SK-N-SH (cell line): ENCODE measurements at regions not wholly inside any gene's neighbourhood (a gene's known extent, or its start where the extent isn't known, plus 50 kb on each side); places are given as distances from the start of the nearest gene placed in this dataset.
"Not testable (repeated sequence)": the region's sequence is repeated elsewhere in the genome, so short reads cannot be mapped to it uniquely, and the experiment has no call there.

Source experiments
- CTCF ChIA-PET: fragments of 300-600, 350-600 bp; formaldehyde crosslinking; extraction: SDS; loops from one replicate; lab custom pipeline; 2021; lab: Yijun Ruan, JAX
- POLR2A ChIA-PET: fragments of 350-600 bp; sonication (Branson Sonifier 250); formaldehyde crosslinking; extraction: SDS; loops from one replicate; lab custom pipeline; 2020; ENCODE audit warnings: antibody characterized with exemption, inconsistent platforms; lab: Yijun Ruan, JAX
- DNase-seq: peaks from one replicate; pipeline ENCODE4 v3.0.0; 2012
- H2AFZ ChIP-seq: fragments of 200-600 bp; sonication (generic); 2 replicates; pipeline ENCODE4 v1.8.1; 2016; ENCODE audit warnings: antibody characterized with exemption, mild to moderate bottlenecking, low read depth
- H3F3A ChIP-seq: fragments of 200-600 bp; sonication (generic); replicated peaks from 2 replicates; pipeline ENCODE3; 2016; ENCODE audit warnings: antibody characterized with exemption, mild to moderate bottlenecking; ENCODE audit not compliant: insufficient read depth
- H3K27ac ChIP-seq, 2 experiments: fragments of 200-500 bp in 1 of 2; fragments of 200-600 bp in 1 of 2; sonication (Bioruptor generic) in 1 of 2; sonication (generic), shearing (Covaris generic) in 1 of 2; 2 replicates each; pipeline versions ENCODE4 v1.5.1 to v1.6.1; 2014 to 2016; ENCODE audit warnings: low read depth in 2 of 2, inconsistent platforms in 1 of 2, low read length in 1 of 2, mild to moderate bottlenecking in 1 of 2, mixed read lengths in 1 of 2
- H3K27me3 ChIP-seq: fragments of 200-600 bp; sonication (generic), shearing (Covaris generic); 2 replicates; pipeline ENCODE4 v1.6.1; 2016; ENCODE audit warnings: mixed run types; ENCODE audit not compliant: insufficient read depth
- H3K36me3 ChIP-seq, 2 experiments: fragments of 200-500 bp in 1 of 2; fragments of 200-600 bp in 1 of 2; sonication (Bioruptor generic) in 1 of 2; sonication (generic) in 1 of 2; replicated peaks in 1 of 2; 2 replicates each; pipeline versions ENCODE3 to v1.5.1; 2014 to 2016; ENCODE audit warnings: low read length in 1 of 2, mild to moderate bottlenecking in 1 of 2; ENCODE audit not compliant: insufficient read depth in 2 of 2, control insufficient read depth in 1 of 2
- H3K4me1 ChIP-seq, 2 experiments: fragments of 200-500 bp in 1 of 2; fragments of 200-600 bp in 1 of 2; sonication (Bioruptor generic) in 1 of 2; sonication (generic), shearing (Covaris generic) in 1 of 2; 2 replicates each; pipeline versions ENCODE4 v1.5.1 to v1.6.1; 2014 to 2016; ENCODE audit warnings: low read depth in 1 of 2, low read length in 1 of 2, mixed run types in 1 of 2; ENCODE audit not compliant: insufficient read depth in 2 of 2, control insufficient read depth in 1 of 2
- H3K4me2 ChIP-seq: fragments of 200-600 bp; sonication (generic), shearing (Covaris generic); 2 replicates; pipeline ENCODE4 v1.6.1; 2017; ENCODE audit warnings: mixed run types
- H3K4me3 ChIP-seq, 2 experiments: fragments of 200-500 bp in 1 of 2; fragments of 200-600 bp in 1 of 2; sonication (Bioruptor generic) in 1 of 2; sonication (generic), shearing (Covaris generic) in 1 of 2; 2 replicates each; pipeline versions ENCODE4 v1.5.1 to v1.8.1; 2014 to 2016; ENCODE audit warnings: low read depth in 2 of 2, inconsistent platforms in 1 of 2, low read length in 1 of 2, mild to moderate bottlenecking in 1 of 2, mixed read lengths in 1 of 2, moderate library complexity in 1 of 2
- H3K79me2 ChIP-seq: fragments of 200-600 bp; sonication (generic); 2 replicates; pipeline ENCODE4 v1.8.1; 2017; ENCODE audit warnings: mild to moderate bottlenecking; ENCODE audit not compliant: insufficient read depth
- H3K9ac ChIP-seq: fragments of 200-600 bp; sonication (generic); 2 replicates; pipeline ENCODE4 v1.6.1; 2017; ENCODE audit warnings: mixed run types
- H3K9me2 ChIP-seq: fragments of 200-600 bp; sonication (generic); 2 replicates; pipeline ENCODE4 v1.6.1; 2017; ENCODE audit warnings: mixed run types
- H3K9me3 ChIP-seq: fragments of 200-600 bp; sonication (generic); 2 replicates; pipeline ENCODE4 v1.6.1; 2017; ENCODE audit warnings: mixed run types, mild to moderate bottlenecking, moderate library complexity
- H4K20me1 ChIP-seq: fragments of 200-600 bp; sonication (generic); 2 replicates; pipeline ENCODE4 v1.6.1; 2017; ENCODE audit warnings: mild to moderate bottlenecking, mixed run types; ENCODE audit not compliant: insufficient read depth
- CTCF ChIP-seq: fragments of 200-600 bp; sonication (generic); IDR thresholded peaks from 2 replicates; pipeline ENCODE4 v1.6.1; 2017; ENCODE audit warnings: antibody characterized with exemption, mild to moderate bottlenecking, moderate library complexity
- FOXJ3 ChIP-seq: sonication (generic); formaldehyde crosslinking; IDR thresholded peaks from 2 replicates; pipeline ENCODE4 v1.5.1; 2020; ENCODE audit warnings: mild to moderate bottlenecking, missing genetic modification reagents
- GABPA ChIP-seq: IDR thresholded peaks from 2 replicates; pipeline ENCODE4 v1.4.0; 2012; ENCODE audit warnings: low read depth, mild to moderate bottlenecking
- GATA2 ChIP-seq: sonication (generic); formaldehyde crosslinking; IDR thresholded peaks from 2 replicates; pipeline ENCODE4 v1.5.0; 2020; ENCODE audit warnings: mild to moderate bottlenecking, missing genetic modification reagents
- IRF3 ChIP-seq: fragments of 150-350 bp; IDR thresholded peaks from 2 replicates; pipeline ENCODE4 v1.6.1; 2016; ENCODE audit warnings: mild to moderate bottlenecking, low read depth, low read length
- MEF2A ChIP-seq: IDR thresholded peaks from 2 replicates; pipeline ENCODE4 v1.4.0; 2012; ENCODE audit warnings: low read depth, borderline replicate concordance
- MXI1 ChIP-seq: IDR thresholded peaks from 2 replicates; pipeline ENCODE4 v1.6.1; 2012; ENCODE audit warnings: mild to moderate bottlenecking, low read depth, low read length, improper control_type of control experiment
- PBX3 ChIP-seq: IDR thresholded peaks from 2 replicates; pipeline ENCODE4; 2012
- RCOR1 ChIP-seq: fragments of 150-350 bp; IDR thresholded peaks from 2 replicates; pipeline ENCODE4 v1.6.1; 2017; ENCODE audit warnings: antibody characterized with exemption, low read length
- TAF1 ChIP-seq: IDR thresholded peaks from 2 replicates; pipeline ENCODE4 v1.6.1; 2012; ENCODE audit warnings: low read depth, mild to moderate bottlenecking, low read length, moderate library complexity, borderline replicate concordance
- TCF12 ChIP-seq: IDR thresholded peaks from 2 replicates; pipeline ENCODE4 v1.4.0; 2012
- USF1 ChIP-seq: IDR thresholded peaks from 2 replicates; pipeline ENCODE4 v1.4.0; 2012; ENCODE audit warnings: low read depth, borderline replicate concordance
- YY1 ChIP-seq: IDR thresholded peaks from 2 replicates; pipeline ENCODE4 v1.4.0; 2012; ENCODE audit warnings: low read depth, mild to moderate bottlenecking
- WGBS: methylation state at CpG from one replicate; pipeline ENCODE4 v1.1.6; 2017; ENCODE audit warnings: low lambda C conversion rate; 5-methylcytosine and 5-hydroxymethylcytosine counted together

GRCh38 chrX:45986971-45987370, 558.2 kb downstream of the ZNF674 start (continued):
- no peak for TF ChIP-seq USF1
- TF ChIP-seq PBX3, result no peak

GRCh38 chrX:45986081-45986480, 559.1 kb downstream of the ZNF674 start:
- H2AFZ ChIP-seq, result no peak overlapping the region
- H3K4me2 ChIP-seq, result no peak overlapping the region
- no peaks in the 10 kb centered on the region for H3K27me3 ChIP-seq
- H3K9ac ChIP-seq, result no peak overlapping the region
- no peak overlapping the region for H3K27ac ChIP-seq
- H4K20me1 ChIP-seq, result no peaks in the 10 kb centered on the region
- H3K4me1 ChIP-seq, result no peaks in the 10 kb centered on the region
- no peaks in the 10 kb centered on the region for H3K9me2 ChIP-seq
- H3F3A ChIP-seq, result no peaks in the 10 kb centered on the region
- H3K9me3 ChIP-seq, result no peaks in the 10 kb centered on the region
- WGBS, result 15% methylated on average over 1 of the region's 1 CpG
- no peak overlapping the region for H3K4me3 ChIP-seq
- ChIA-PET CTCF (no interaction called here), POLR2A (no interaction called here)
- no peaks in the 10 kb centered on the region for H3K36me3 ChIP-seq
- TF ChIP-seq GABPA, result no peak
- no peaks in the 10 kb centered on the region for H3K79me2 ChIP-seq
- DNase-seq, result no peak

GRCh38 chrX:45982958-45983727, 562.1 kb downstream of the ZNF674 start:
- H4K20me1 ChIP-seq, H3K36me3 ChIP-seq, H3K9me2 ChIP-seq, H3K9ac ChIP-seq, DNase-seq, H3K4me3 ChIP-seq, H3K9me3 ChIP-seq, H3K79me2 ChIP-seq, POLR2A ChIA-PET, H3F3A ChIP-seq, H3K27me3 ChIP-seq, H3K4me1 ChIP-seq, H3K4me2 ChIP-seq, H2AFZ ChIP-seq, CTCF ChIA-PET, H3K27ac ChIP-seq: not testable (repeated sequence)
- WGBS, result 9% methylated on average over 6 of the region's 14 CpGs

GRCh38 chrX:45980726-45981125, 564.5 kb downstream of the ZNF674 start:
- Histone ChIP-seq H3F3A (no peaks in the 10 kb centered on the region), H3K9me3 (no peaks in the 10 kb centered on the region), H3K4me3 (no peak overlapping the region), H3K4me1 (no peaks in the 10 kb centered on the region), H3K27ac (no peak overlapping the region), H3K9ac (no peak overlapping the region), H3K36me3 (no peaks in the 10 kb centered on the region), H4K20me1 (no peaks in the 10 kb centered on the region), H3K4me2 (no peak overlapping the region), H3K27me3 (no peaks in the 10 kb centered on the region), H3K79me2 (no peaks in the 10 kb centered on the region), H2AFZ (no peak overlapping the region), H3K9me2 (no peaks in the 10 kb centered on the region)
- no peak for DNase-seq
- ChIA-PET POLR2A (no interaction called here), CTCF (no interaction called here)
- 22% methylated on average over 2 of the region's 2 CpGs for WGBS
- no peak for TF ChIP-seq GATA2
- no peak for TF ChIP-seq CTCF
- TF ChIP-seq TAF1, result no peak
- TF ChIP-seq YY1, result no peak
- TF ChIP-seq TCF12, result no peak
- TF ChIP-seq MXI1, result no peak
- no peak for TF ChIP-seq FOXJ3
- TF ChIP-seq RCOR1, result no peak
- TF ChIP-seq IRF3, result no peak
- TF ChIP-seq GABPA, result no peak
- no peak for TF ChIP-seq PBX3
- no peak for TF ChIP-seq MEF2A
